OCI-LY7 (cell line): ENCODE measurements at regions not wholly inside any gene's neighbourhood (a gene's known extent, or its start where the extent isn't known, plus 50 kb on each side); places are given as distances from the start of the nearest gene placed in this dataset.

Experiments used
- EZH2phosphoT487 ChIP-seq: fragments of 200-600 bp; sonication (generic); IDR thresholded peaks from 2 replicates; pipeline ENCODE4 v1.6.1; 2018; ENCODE audit warnings: low read depth, borderline replicate concordance, mild to moderate bottlenecking, mixed run types, antibody characterized with exemption, low read length, moderate library complexity, mixed read lengths
- TF ChIP-seq, protein P1 (sequence below): fragments of 200-600 bp; sonication (generic); conservative IDR thresholded peaks from 2 replicates; pipeline ENCODE4 v1.5.1; 2014; ENCODE audit warnings: mild to moderate bottlenecking, antibody characterized with exemption, low read length, moderate library complexity, mixed read lengths

- TF ChIP-seq, protein P1, sequence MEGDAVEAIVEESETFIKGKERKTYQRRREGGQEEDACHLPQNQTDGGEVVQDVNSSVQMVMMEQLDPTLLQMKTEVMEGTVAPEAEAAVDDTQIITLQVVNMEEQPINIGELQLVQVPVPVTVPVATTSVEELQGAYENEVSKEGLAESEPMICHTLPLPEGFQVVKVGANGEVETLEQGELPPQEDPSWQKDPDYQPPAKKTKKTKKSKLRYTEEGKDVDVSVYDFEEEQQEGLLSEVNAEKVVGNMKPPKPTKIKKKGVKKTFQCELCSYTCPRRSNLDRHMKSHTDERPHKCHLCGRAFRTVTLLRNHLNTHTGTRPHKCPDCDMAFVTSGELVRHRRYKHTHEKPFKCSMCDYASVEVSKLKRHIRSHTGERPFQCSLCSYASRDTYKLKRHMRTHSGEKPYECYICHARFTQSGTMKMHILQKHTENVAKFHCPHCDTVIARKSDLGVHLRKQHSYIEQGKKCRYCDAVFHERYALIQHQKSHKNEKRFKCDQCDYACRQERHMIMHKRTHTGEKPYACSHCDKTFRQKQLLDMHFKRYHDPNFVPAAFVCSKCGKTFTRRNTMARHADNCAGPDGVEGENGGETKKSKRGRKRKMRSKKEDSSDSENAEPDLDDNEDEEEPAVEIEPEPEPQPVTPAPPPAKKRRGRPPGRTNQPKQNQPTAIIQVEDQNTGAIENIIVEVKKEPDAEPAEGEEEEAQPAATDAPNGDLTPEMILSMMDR: no peak
- TF ChIP-seq EZH2phosphoT487: no peak
These were observed 118.6 kb downstream of the CPXCR1 start for GRCh38 chrX:88865634-88866033.
